Activated B cell treated with CpG ODN at 0.5 μM for 24 hours (primary cell): ENCODE measurements at regions not wholly inside any gene's neighbourhood (a gene's known extent, or its start where the extent isn't known, plus 50 kb on each side); places are given as distances from the start of the nearest gene placed in this dataset.

Experiments
- ATAC-seq: fragments of 200-7000 bp; cut with Tn5 transposase; one replicate; pipeline ENCODE4 v1.10.0; 2021; ENCODE audit warnings: low read depth, mild to moderate bottlenecking, moderate library complexity
- CTCF ChIA-PET: fragments of 350-600 bp; sonication (Branson Sonifier 250); formaldehyde crosslinking; loops from one replicate; lab custom pipeline; 2021; ENCODE audit warnings: antibody characterized with exemption; lab: Charles Lee
- POLR2A ChIA-PET: fragments of 350-600 bp; sonication (Branson Sonifier 250); formaldehyde crosslinking; loops from one replicate; lab custom pipeline; 2021; ENCODE audit warnings: antibody characterized with exemption; lab: Charles Lee
- DNase-seq: peaks from one replicate; pipeline ENCODE4 v3.0.0; 2022
- H3K27ac Mint-ChIP-seq: one replicate; pipeline ENCODE4 v1.8.0; 2020; ENCODE audit warnings: mixed read lengths
- H3K27me3 Mint-ChIP-seq: one replicate; pipeline ENCODE4 v1.8.0; 2021; ENCODE audit warnings: mixed read lengths
- H3K36me3 Mint-ChIP-seq: one replicate; pipeline ENCODE4 v1.8.0; 2021; ENCODE audit warnings: low read depth, mixed read lengths
- H3K4me1 Mint-ChIP-seq: one replicate; pipeline ENCODE4 v1.8.0; 2021; ENCODE audit warnings: mixed read lengths
- H3K4me3 Mint-ChIP-seq: one replicate; pipeline ENCODE4 v1.8.0; 2020; ENCODE audit warnings: mild to moderate bottlenecking, mixed read lengths
- H3K9me3 Mint-ChIP-seq: one replicate; pipeline ENCODE4 v1.8.0; 2020; ENCODE audit warnings: mixed read lengths
- CTCF ChIP-seq: fragments of 200-600 bp; IDR thresholded peaks from one replicate; pipeline ENCODE4 v1.8.0; 2022; ENCODE audit warnings: antibody characterized with exemption, mild to moderate bottlenecking
- intact Hi-C: fragments of 100-400 bp; cut with micrococcal nuclease; formaldehyde crosslinking; loops from one replicate; pipeline ENCODE4 v1.15.1; 2024

GRCh38 chr15:96184297-96184696, 146.2 kb upstream of the NR2F2 start:
- no peak for TF ChIP-seq CTCF
- POLR2A ChIA-PET: no interaction called here
- Mint-ChIP-seq H3K4me1 (no peaks in the 10 kb centered on the region), H3K36me3 (no peaks in the 10 kb centered on the region), H3K4me3 (no peak overlapping the region), H3K27me3 (no peaks in the 10 kb centered on the region), H3K9me3 (peaks cover 2% of the 10 kb centered on the region), H3K27ac (no peak overlapping the region)
- DNase-seq: no peak
- CTCF ChIA-PET: no interaction called here
- intact Hi-C loops: no loop called here
- no peak for ATAC-seq

- DNase-seq (no peak), ATAC-seq (no peak)
- no peaks in the 10 kb centered on the region for H3K4me1 Mint-ChIP-seq
- H3K36me3 Mint-ChIP-seq: no peaks in the 10 kb centered on the region
- ChIA-PET CTCF (no interaction called here), POLR2A (no interaction called here)
- no peaks in the 10 kb centered on the region for H3K27me3 Mint-ChIP-seq
- H3K9me3 Mint-ChIP-seq: peaks cover 2% of the 10 kb centered on the region
- TF ChIP-seq CTCF: no peak
- H3K27ac Mint-ChIP-seq: no peak overlapping the region
- no peak overlapping the region for H3K4me3 Mint-ChIP-seq
- intact Hi-C loops: no loop called here
Measured at GRCh38 chr15:96186105-96186504, 144.4 kb upstream of the NR2F2 start.

DNA sequence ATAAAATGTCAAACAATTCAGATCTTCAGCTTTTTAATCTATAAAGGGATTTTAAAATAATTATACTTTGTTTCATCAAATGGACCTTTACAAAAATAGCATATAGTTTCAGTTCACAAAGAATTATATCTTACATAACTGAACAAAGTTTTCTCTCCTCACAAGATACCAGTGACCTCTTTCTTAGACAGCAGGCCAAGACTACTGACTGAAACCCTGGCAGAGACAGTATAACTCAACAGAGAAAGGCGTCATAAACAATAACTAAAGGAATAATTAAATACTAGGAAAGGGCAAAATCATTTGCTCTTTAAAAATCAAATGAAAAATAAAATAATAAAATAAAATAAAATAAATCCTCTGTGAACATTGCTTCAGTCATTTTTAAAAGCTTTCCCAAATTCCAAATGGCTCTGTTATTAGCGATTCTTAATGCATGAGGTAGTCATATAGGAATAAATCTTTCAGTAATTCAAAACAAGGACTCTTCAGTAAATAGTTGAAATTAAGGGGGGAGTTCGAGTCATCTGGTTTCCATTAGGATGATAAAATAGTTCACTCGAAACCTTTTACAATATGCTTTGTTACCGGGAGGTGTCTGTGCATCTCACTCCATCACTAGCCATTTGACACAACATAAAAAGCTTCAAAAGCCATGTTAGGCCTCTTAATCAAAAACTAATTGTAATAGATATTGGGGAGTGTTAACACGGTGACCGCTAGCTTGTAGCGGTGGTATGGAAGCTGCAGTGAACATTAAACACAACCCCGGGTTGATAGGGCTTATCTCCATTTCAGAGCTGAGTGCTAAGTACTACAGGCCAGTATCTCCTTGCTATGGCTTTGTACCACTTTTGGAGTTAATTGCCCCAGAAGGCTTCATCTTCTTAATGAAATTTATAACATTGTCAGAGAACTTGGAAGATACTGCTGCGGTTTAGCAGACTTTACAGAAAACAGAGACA, 142.9 kb upstream of the NR2F2 start:
- no peaks in the 10 kb centered on the region for H3K27me3 Mint-ChIP-seq
- H3K4me3 Mint-ChIP-seq: no peak overlapping the region
- intact Hi-C loops: no loop called here
- ATAC-seq (no peak), DNase-seq (no peak)
- H3K36me3 Mint-ChIP-seq: no peaks in the 10 kb centered on the region
- H3K27ac Mint-ChIP-seq: no peak overlapping the region
- H3K4me1 Mint-ChIP-seq: no peaks in the 10 kb centered on the region
- TF ChIP-seq CTCF: no peak
- ChIA-PET POLR2A (no interaction called here), CTCF (no interaction called here)
- peaks cover 2% of the 10 kb centered on the region for H3K9me3 Mint-ChIP-seq

DNA sequence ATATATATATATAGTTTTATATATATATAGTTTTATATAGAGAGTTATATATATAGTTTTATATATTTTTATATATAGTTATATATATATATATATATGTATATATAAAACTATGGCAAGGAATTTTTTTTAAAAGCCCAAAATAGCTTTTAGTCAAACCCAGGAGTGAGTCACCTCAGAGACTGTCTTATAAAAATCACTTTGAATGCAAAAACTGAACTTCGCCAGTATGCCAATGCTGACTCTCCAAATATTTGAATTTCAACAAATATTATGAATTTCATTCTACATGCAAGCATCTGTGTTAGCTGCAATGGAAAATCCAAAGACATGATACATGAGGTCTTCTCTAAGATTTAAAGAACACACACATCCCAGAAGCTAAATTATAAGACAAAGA, 132.8 kb upstream of the NR2F2 start:
- Mint-ChIP-seq H3K27me3 (no peaks in the 10 kb centered on the region), H3K9me3 (peaks cover 5% of the 10 kb centered on the region), H3K4me1 (no peaks in the 10 kb centered on the region), H3K4me3 (no peak overlapping the region), H3K27ac (no peak overlapping the region), H3K36me3 (no peaks in the 10 kb centered on the region)
- ATAC-seq (no peak), DNase-seq (no peak)
- intact Hi-C loops: no loop called here
- TF ChIP-seq CTCF: no peak
- POLR2A ChIA-PET: no interaction called here
- CTCF ChIA-PET: no interaction called here

DNA sequence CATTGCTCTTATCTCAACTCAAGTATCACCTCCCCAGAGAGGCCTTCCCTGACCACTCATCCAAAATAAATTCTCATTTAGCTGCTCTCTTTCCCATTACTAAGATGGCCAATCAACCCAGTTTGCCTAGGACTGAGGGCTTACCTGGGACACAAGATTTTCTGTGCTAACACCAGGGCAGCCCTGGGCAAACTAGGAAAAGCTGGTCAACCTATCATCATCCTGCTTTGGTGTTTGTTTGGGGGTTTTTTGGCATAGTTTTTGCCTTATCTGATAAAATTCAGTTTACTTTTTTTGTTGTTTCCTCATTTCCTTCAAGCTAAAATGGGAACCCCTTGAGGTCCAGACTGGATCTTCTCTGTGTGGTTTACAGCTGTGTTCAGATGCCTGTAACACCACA, 131.4 kb upstream of the NR2F2 start:
- H3K4me1 Mint-ChIP-seq: no peaks in the 10 kb centered on the region
- peaks cover 5% of the 10 kb centered on the region for H3K9me3 Mint-ChIP-seq
- CTCF ChIA-PET: no interaction called here
- no peak overlapping the region for H3K27ac Mint-ChIP-seq
- no peaks in the 10 kb centered on the region for H3K36me3 Mint-ChIP-seq
- DNase-seq (no peak), ATAC-seq (no peak)
- POLR2A ChIA-PET: no interaction called here
- no peak for TF ChIP-seq CTCF
- H3K27me3 Mint-ChIP-seq: no peaks in the 10 kb centered on the region
- H3K4me3 Mint-ChIP-seq: no peak overlapping the region
- intact Hi-C loops: no loop called here
